BLaER1 treated with 17β-estradiol and CSF1 and Interleukin-3, amounts not matched to agents 10 nM and 100 nM (cell line): ENCODE measurements at regions not wholly inside any gene's neighbourhood (a gene's known extent, or its start where the extent isn't known, plus 50 kb on each side); places are given as distances from the start of the nearest gene placed in this dataset.
A peak's percentile ranks its signal among the peaks of the same experiment; 100 is the strongest.
"Not testable (repeated sequence)": the region's sequence is repeated elsewhere in the genome, so short reads cannot be mapped to it uniquely, and the experiment has no call there.

Experiments
- H3K27ac ChIP-seq, 11 experiments: shearing (Covaris generic); formaldehyde crosslinking; 2 replicates each; pipeline ENCODE4 v1.8.1; 2022
- H3K27me3 ChIP-seq, 11 experiments: shearing (Covaris generic); formaldehyde crosslinking; 2 replicates each; pipeline ENCODE4 v1.8.1; 2022
- H3K36me3 ChIP-seq, 11 experiments: shearing (Covaris generic); formaldehyde crosslinking; 2 replicates each; pipeline ENCODE4 v1.8.1; 2022
- H3K4me1 ChIP-seq, 10 experiments: shearing (Covaris generic); formaldehyde crosslinking; 2 replicates each; pipeline ENCODE4 v1.8.1; 2022
- H3K4me2 ChIP-seq, 11 experiments: shearing (Covaris generic); formaldehyde crosslinking; 2 replicates each; pipeline ENCODE4 v1.8.1; 2022
- H3K4me3 ChIP-seq, 10 experiments: shearing (Covaris generic); formaldehyde crosslinking; 2 replicates each; pipeline ENCODE4 v1.8.1; 2022
- H3K9ac ChIP-seq, 11 experiments: shearing (Covaris generic); formaldehyde crosslinking; 2 replicates each; pipeline ENCODE4 v1.8.1; 2022
- H3K9me3 ChIP-seq, 11 experiments: shearing (Covaris generic); formaldehyde crosslinking; replicated peaks in 1 of 11; 2 replicates each; pipeline ENCODE4 v1.8.1; 2022
- H4K20me1 ChIP-seq, 11 experiments: shearing (Covaris generic); formaldehyde crosslinking; 2 replicates each; pipeline ENCODE4 v1.8.1; 2022
- Cebpa-rat ChIP-seq, 11 experiments: shearing (Covaris generic); IDR thresholded peaks; 2 replicates each; pipeline ENCODE4 v1.8.1; 2022

DNA sequence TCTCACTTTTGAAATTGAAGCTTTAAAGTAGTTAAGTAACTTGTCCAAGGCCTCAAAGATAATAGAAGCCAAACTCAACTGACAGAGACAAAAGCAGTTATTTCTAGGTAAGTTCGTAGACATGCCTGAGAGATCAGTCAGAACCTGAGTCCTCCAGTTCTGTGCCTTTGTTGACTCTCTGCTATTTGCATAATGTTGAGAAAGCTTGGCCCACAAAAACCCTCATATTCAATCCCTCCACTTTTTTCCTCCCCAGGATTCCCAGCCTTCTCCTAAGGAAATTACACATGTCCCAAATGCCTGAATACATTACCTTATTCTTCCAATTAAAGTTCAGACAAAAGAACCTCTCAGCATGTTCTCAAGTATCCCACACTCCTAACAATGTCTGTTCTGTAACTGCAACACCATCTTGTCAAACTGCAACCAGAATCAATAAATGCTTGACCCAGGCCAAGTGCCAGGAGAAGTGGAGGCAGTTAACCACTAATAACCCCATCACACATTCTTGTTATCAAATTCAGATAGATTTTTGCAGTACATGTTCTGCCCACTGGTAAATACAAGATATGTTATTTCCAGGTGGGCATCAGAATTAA lies 217.8 kb downstream of the LRRC3B start:
- Histone ChIP-seq H3K36me3 (no peaks in the 10 kb centered on the region), H3K27ac (no peak overlapping the region), H3K9me3 (peaks cover 0 to 5% (median 0%) of the 10 kb centered on the region in 11 experiments; a peak in 1 of 22 replicates)

GRCh38 chr3:26845194-26845593 lies 222.6 kb downstream of the LRRC3B start:
- TF ChIP-seq Cebpa-rat (IDR thresholded peaks at IDR 0.05), result no peak
- no peaks in the 10 kb centered on the region for H3K36me3 ChIP-seq
- H3K9ac ChIP-seq, result no peak overlapping the region
- no peak overlapping the region for H3K4me2 ChIP-seq
- H3K9me3 ChIP-seq, result peaks cover 0 to 5% (median 0%) of the 10 kb centered on the region in 11 experiments; a peak in 1 of 22 replicates
- H3K4me1 ChIP-seq, result peaks cover 0 to 5% (median 0%) of the 10 kb centered on the region in 10 experiments; a peak in 2 of 20 replicates
- no peak overlapping the region for H3K27ac ChIP-seq
- no peaks in the 10 kb centered on the region for H3K27me3 ChIP-seq
- no peaks in the 10 kb centered on the region for H4K20me1 ChIP-seq
- H3K4me3 ChIP-seq, result no peak overlapping the region

More for the DNA sequence above, 217.8 kb downstream of the LRRC3B start:
- Histone ChIP-seq H4K20me1 (no peaks in the 10 kb centered on the region), H3K4me2 (no peak overlapping the region), H3K27me3 (no peaks in the 10 kb centered on the region), H3K4me1 (peaks cover 0 to 5% (median 0%) of the 10 kb centered on the region in 10 experiments; a peak in 2 of 20 replicates), H3K9ac (no peak overlapping the region), H3K4me3 (no peak overlapping the region)
- TF ChIP-seq Cebpa-rat (IDR thresholded peaks at IDR 0.05), result no peak

- no peak overlapping the region for H3K4me3 ChIP-seq
- H3K9me3 ChIP-seq, result 0 out of 22 replicates have a peak, but pooled peaks cover 0 to 3% (median 0%) of the 10 kb centered on the region in 11 experiments
- H3K27me3 ChIP-seq, result no peaks in the 10 kb centered on the region
- H3K4me1 ChIP-seq, result peaks cover 0 to 5% (median 0%) of the 10 kb centered on the region in 10 experiments; a peak in 2 of 20 replicates
- no peaks in the 10 kb centered on the region for H3K36me3 ChIP-seq
- no peaks in the 10 kb centered on the region for H4K20me1 ChIP-seq
- no peak overlapping the region for H3K4me2 ChIP-seq
- no peak overlapping the region for H3K9ac ChIP-seq
- H3K27ac ChIP-seq, result no peak overlapping the region
- TF ChIP-seq Cebpa-rat (IDR thresholded peaks at IDR 0.05), result no peak
Measured at GRCh38 chr3:26847680-26848079, 225.1 kb downstream of the LRRC3B start.

DNA sequence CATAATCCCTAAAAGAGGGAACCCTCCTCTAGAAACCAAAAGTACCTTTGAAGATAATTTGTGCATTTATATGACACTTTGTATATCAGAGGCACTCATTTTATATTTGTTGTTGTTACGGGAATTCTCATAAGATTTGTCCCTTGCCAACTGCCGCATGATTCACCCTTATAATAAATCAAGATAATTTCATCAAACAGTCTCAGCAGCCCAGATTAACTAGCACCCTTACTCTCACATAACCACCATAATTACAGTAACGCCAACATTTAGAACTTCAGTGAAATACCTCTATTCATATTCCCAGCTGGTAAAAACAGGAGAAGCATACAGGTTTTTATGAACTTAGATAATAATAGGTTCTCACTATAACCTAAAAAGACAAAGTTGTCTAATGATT lies 271.9 kb downstream of the LRRC3B start:
- H4K20me1 ChIP-seq, result no peaks in the 10 kb centered on the region
- H3K36me3 ChIP-seq, result no peaks in the 10 kb centered on the region
- no peaks in the 10 kb centered on the region for H3K27me3 ChIP-seq
- H3K9ac ChIP-seq, result no peak overlapping the region
- H3K4me2 ChIP-seq, result no peak overlapping the region
- TF ChIP-seq Cebpa-rat (IDR thresholded peaks at IDR 0.05), result no peak
- H3K4me3 ChIP-seq, result no peak overlapping the region
- no peaks in the 10 kb centered on the region for H3K9me3 ChIP-seq
- no peak overlapping the region for H3K27ac ChIP-seq
- no peaks in the 10 kb centered on the region for H3K4me1 ChIP-seq

GRCh38 chr3:26915208-26915607 lies 292.6 kb downstream of the LRRC3B start:
- Histone ChIP-seq H4K20me1 (no peaks in the 10 kb centered on the region), H3K4me1 (peaks cover 15 to 28% (median 20%) of the 10 kb centered on the region in 10 experiments), H3K9me3 (peaks cover 0 to 8% (median 5%) of the 10 kb centered on the region in 11 experiments; a peak in 7 of 22 replicates), H3K4me2 (peak overlapping the region; percentile 38 to 84 (median 66)), H3K27ac (peak overlapping the region in 6 of 11 experiments; percentile 10 to 49 (median 38); a peak in 8 of 22 replicates), H3K9ac (peak overlapping the region in 4 of 11 experiments; percentile 2 to 30 (median 14); a peak in 3 of 22 replicates), H3K4me3 (peak overlapping the region in 1 of 10 experiments; percentile 10; a peak in 1 of 20 replicates), H3K27me3 (no peaks in the 10 kb centered on the region), H3K36me3 (no peaks in the 10 kb centered on the region)
- TF ChIP-seq Cebpa-rat (IDR thresholded peaks at IDR 0.05), result no peak

- H3K9ac ChIP-seq, result no peak overlapping the region
- H3K27ac ChIP-seq, result no peak overlapping the region
- TF ChIP-seq Cebpa-rat (IDR thresholded peaks at IDR 0.05), result no peak
- H4K20me1 ChIP-seq, result no peaks in the 10 kb centered on the region
- H3K9me3 ChIP-seq, result peaks cover 4 to 15% (median 12%) of the 10 kb centered on the region in 11 experiments; a peak in 13 of 22 replicates
- H3K4me2 ChIP-seq, result peak overlapping the region in 9 of 11 experiments; percentile 19 to 53 (median 42); a peak in 17 of 22 replicates
- H3K27me3 ChIP-seq, result no peaks in the 10 kb centered on the region
- H3K36me3 ChIP-seq, result no peaks in the 10 kb centered on the region
- H3K4me1 ChIP-seq, result peaks cover 11 to 17% (median 15%) of the 10 kb centered on the region in 10 experiments
- no peak overlapping the region for H3K4me3 ChIP-seq
Measured at GRCh38 chr3:26920646-26921478, 298.3 kb downstream of the LRRC3B start.

GRCh38 chr3:26931896-26932295 lies 309.3 kb downstream of the LRRC3B start:
- Histone ChIP-seq H3K4me1 (no peaks in the 10 kb centered on the region), H3K36me3 (no peaks in the 10 kb centered on the region), H3K4me3 (no peak overlapping the region), H3K9me3 (no peaks in the 10 kb centered on the region), H3K27me3 (peaks cover 0 to 13% (median 0%) of the 10 kb centered on the region in 11 experiments; a peak in 2 of 22 replicates), H3K4me2 (no peak overlapping the region), H3K9ac (no peak overlapping the region), H4K20me1 (no peaks in the 10 kb centered on the region), H3K27ac (no peak overlapping the region)
- no peak for TF ChIP-seq Cebpa-rat (IDR thresholded peaks at IDR 0.05)

DNA sequence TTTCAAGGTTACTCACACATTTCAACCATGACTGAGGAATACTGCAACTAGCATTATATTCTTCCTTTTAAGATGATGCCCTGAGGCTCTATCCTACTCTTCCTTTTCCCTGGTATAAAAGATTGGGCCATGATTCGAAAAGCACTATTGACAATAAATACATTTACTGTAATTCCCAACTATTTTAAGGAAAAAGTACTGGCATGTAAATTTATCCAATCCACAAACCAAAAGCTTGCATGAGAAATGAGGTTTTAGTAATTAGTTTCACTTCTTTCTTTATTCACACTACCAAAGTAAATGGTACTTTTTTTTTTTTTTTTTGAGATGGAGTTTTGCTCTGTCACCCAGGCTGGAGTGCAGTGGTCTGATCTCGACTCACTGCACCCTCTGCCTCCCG lies 310.2 kb downstream of the LRRC3B start:
- H3K4me2 ChIP-seq, result peak overlapping the region in 1 of 11 experiments; percentile 30; a peak in 2 of 22 replicates
- H3K4me3 ChIP-seq, result no peak overlapping the region
- peaks cover 0 to 13% (median 0%) of the 10 kb centered on the region in 11 experiments; a peak in 2 of 22 replicates for H3K27me3 ChIP-seq
- H3K36me3 ChIP-seq, result no peaks in the 10 kb centered on the region
- H4K20me1 ChIP-seq, result no peaks in the 10 kb centered on the region
- no peaks in the 10 kb centered on the region for H3K9me3 ChIP-seq
- no peak overlapping the region for H3K9ac ChIP-seq
- no peak overlapping the region for H3K27ac ChIP-seq
- no peaks in the 10 kb centered on the region for H3K4me1 ChIP-seq
- TF ChIP-seq Cebpa-rat (IDR thresholded peaks at IDR 0.05), result no peak

GRCh38 chr3:26945480-26945879 lies 322.9 kb downstream of the LRRC3B start:
- not testable (repeated sequence) for H3K36me3 ChIP-seq, H3K4me3 ChIP-seq, H4K20me1 ChIP-seq, H3K9ac ChIP-seq
- H3K9me3 ChIP-seq, result peaks cover 43 to 57% (median 51%) of the 10 kb centered on the region in 11 experiments
- peak overlapping the region in 8 of 11 experiments; percentile 2 to 19 (median 15); a peak in 5 of 22 replicates for H3K4me2 ChIP-seq
- peaks cover 0 to 65% (median 0%) of the 10 kb centered on the region in 11 experiments; a peak in 7 of 22 replicates for H3K27me3 ChIP-seq
- H3K4me1 ChIP-seq, result peaks cover 0 to 17% (median 5%) of the 10 kb centered on the region in 10 experiments; a peak in 6 of 20 replicates
- peak overlapping the region in 1 of 11 experiments; percentile 40; a peak in 1 of 22 replicates for H3K27ac ChIP-seq
